COLO668 (cell line): ENCODE measurements at regions not wholly inside any gene's neighbourhood (a gene's known extent, or its start where the extent isn't known, plus 50 kb on each side); places are given as distances from the start of the nearest gene placed in this dataset.
A peak's percentile ranks its signal among the peaks of the same experiment; 100 is the strongest.

Experiments
- DNase-seq: peaks from one replicate; lab custom pipeline; 2025; ENCODE audit not compliant: unreplicated experiment; lab: John Stamatoyannopoulos, UW

- DNase-seq, result no peak
Observed at GRCh38 chr11:11045156-11045930, 187.5 kb upstream of the ZBED5 start.

- DNase-seq, result no peak
Observed at GRCh38 chr11:11044137-11044855, 186.4 kb upstream of the ZBED5 start.

GRCh38 chr11:11043721-11044120, 185.9 kb upstream of the ZBED5 start:
- no peak for DNase-seq

DNA sequence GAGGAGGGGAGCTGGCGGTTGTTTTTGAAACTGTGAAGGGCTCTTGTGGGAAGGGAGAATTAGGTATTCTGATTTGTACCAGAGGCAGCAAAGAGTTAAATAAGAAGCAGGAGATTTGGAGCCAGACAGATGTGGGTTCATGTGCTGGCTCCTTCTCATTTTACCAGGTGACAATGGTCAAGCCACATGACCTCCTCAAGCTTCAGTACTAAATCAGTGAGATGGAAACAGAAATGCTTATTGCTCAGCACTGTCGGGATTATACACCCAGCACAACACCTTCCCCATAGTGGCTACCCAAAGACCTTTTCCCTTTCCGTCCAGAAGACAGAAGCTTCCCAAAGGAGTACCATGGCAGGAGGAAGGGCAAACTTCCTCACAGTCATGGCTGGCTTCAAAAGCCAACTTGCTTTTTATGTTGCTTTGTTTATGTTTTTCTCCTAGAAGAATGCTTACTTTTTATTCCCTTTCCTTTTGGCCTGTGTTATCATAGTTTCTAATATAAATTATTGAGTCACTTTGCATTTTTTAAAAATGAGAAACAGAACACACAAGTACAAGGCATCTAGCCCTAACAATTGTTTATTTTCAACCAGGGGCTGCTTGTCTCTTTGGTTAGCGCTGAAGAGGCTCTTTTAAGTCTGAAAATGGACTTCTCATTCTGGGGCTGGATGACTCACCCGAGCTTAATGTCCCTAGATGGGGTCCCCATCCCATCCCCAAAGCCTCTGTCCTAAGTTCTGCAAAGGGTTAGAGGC, 181.5 kb upstream of the ZBED5 start:
- DNase-seq, result no peak

DNA sequence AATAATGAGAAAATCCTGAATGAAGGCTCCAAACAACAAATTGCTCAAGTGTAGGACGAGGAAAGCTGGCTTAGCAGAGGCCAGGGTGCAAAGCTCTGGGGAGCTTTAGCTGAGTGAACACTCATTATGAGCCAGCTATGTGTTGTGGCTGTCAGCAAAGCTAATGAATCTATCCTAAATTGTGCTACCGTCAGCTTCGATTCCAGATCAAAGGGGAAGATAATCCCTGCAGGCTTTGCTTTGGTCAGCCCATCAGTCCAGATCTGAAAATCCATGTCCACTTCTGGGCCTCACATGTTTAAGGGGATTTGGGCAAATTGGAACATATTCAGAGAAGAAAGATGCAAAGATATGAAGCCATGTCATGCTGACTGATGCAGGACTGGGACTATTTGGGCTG, 180.9 kb upstream of the ZBED5 start:
- no peak for DNase-seq

GRCh38 chr11:11038352-11038751, 180.5 kb upstream of the ZBED5 start:
- peak; percentile 13 for DNase-seq

- peak; percentile 36 for DNase-seq
Observed at GRCh38 chr11:11036848-11037732, 179.2 kb upstream of the ZBED5 start.

- DNase-seq, result no peak
Observed at GRCh38 chr11:11036185-11036847, 178.5 kb upstream of the ZBED5 start.

GRCh38 chr11:11035331-11035730, 177.5 kb upstream of the ZBED5 start:
- DNase-seq, result no peak

- DNase-seq, result no peak
Observed at GRCh38 chr11:11034476-11034875, 176.6 kb upstream of the ZBED5 start.

DNA sequence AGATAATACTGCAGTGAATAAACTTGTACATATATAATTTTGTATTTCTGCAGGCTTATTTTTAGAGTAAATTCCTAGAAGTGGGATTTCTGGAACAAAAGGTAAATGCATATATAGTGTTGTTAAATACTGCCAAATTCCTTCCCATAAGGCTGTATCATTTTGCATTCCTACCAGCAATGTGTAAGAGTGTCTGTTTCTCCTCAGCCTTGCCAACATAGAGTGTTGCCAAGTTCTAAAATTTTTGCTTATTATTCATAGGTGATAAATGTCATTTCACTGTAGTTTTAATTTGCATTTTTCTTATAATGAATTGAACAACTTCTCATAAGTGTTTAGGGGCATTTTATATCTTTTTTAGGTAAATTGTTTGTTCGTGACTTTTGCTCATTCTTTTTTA, 174.2 kb upstream of the ZBED5 start:
- no peak for DNase-seq

DNA sequence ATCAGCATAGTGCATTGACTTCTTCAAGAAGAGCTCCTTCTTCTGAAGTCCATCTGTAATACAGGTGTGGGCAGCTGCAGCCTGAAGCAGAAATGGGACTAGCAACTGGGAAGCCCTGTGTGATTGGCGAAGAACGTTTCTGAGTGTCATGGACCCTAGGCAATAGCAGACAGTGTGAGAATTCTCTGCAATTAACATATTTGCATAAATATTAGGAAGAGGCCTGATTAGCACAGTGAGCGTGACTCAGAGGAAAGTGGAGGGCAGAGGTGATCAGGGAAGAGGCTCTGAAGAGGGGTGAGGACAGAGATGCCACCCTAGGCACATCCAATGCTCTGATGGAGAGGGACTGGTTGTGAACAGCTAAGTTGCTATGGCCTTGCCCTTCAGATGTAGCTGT, 171.2 kb upstream of the ZBED5 start:
- DNase-seq, result no peak

GRCh38 chr11:11028017-11028692, 170.3 kb upstream of the ZBED5 start:
- DNase-seq, result peak; percentile 80

DNA sequence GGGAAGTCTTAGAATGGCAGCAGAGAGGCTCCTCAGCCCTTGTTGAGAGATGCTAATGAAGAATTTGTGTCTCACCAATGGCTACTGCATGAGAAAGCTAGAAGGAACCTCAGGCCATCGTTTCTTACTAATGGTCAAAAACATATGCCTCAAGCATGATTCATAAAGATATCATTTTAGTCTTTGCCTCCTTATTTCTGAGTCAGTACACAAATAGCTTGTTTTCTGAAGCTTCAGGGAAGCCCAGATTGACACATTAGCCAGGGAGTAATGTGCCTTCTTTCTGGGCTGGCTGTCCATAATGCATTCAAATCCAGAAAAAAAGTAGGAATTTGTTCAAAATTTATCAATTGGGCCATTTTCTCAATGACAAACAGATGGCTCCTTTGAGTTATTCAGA, 169.4 kb upstream of the ZBED5 start:
- DNase-seq, result no peak

- no peak for DNase-seq
Observed at GRCh38 chr11:11025087-11025486, 167.2 kb upstream of the ZBED5 start.

GRCh38 chr11:11022125-11022730, 164.4 kb upstream of the ZBED5 start:
- no peak for DNase-seq

DNA sequence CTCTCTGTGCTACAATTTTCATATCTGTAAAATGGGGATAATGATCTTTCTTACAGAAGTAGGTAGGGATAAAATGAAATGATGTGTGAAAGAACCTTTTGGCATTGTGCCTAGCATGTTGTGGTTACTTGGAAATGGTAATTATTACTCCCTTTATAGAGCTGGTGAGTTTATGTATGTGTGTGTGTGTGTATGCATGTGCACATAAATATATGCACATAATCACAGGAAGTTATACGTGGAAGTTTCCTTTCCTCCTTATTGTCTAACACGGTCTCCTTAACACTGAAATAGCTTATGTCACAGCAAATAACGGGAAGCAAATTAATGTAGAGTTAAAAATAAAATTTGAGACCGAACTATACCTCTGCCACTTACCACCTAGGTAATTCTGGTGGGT, 163.7 kb upstream of the ZBED5 start:
- DNase-seq, result no peak

GRCh38 chr11:11020747-11021149, 162.9 kb upstream of the ZBED5 start:
- no peak for DNase-seq

DNA sequence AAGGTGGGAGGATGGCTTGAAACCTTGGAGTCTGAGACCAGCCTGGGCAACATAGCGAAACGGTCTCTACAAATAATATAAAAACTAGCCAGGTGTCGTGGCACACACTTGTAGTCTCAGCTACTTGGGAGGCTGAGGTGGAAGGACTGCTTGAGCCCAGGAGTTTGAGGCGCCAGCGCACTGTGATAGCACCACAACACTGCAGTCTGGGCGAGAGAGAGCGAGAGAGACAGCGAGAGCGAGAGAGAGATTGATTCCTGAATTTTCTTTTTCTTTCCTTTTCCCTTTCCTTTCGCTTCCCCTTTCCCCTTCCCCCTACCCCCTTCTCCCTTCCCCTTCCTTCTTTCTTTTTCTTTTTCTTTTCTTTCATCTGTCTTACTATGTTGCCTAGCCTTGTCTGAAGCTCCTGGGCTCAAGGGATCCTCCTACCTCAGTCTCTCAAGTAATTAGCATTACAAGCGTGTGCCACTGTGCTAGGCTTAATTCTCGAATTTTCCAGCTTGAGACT, 162.4 kb upstream of the ZBED5 start:
- no peak for DNase-seq
